HL-60 (cell line): ENCODE measurements at regions not wholly inside any gene's neighbourhood (a gene's known extent, or its start where the extent isn't known, plus 50 kb on each side); places are given as distances from the start of the nearest gene placed in this dataset.

Experiments used
- CTCF ChIP-seq: IDR thresholded peaks from one replicate; pipeline ENCODE4 v1.5.1; 2011; ENCODE audit warnings: low read length, control low read depth, inconsistent platforms; ENCODE audit not compliant: insufficient read depth
- GABPA ChIP-seq: IDR thresholded peaks from 2 replicates; pipeline ENCODE4 v1.6.1; 2012; ENCODE audit warnings: low read depth

- no peak for TF ChIP-seq CTCF
- TF ChIP-seq GABPA, result no peak
Measured at GRCh38 chr15:59906046-59906445, 98.1 kb upstream of the FOXB1 start.
